GM12878 (cell line): ENCODE measurements at regions not wholly inside any gene's neighbourhood (a gene's known extent, or its start where the extent isn't known, plus 50 kb on each side); places are given as distances from the start of the nearest gene placed in this dataset.

ENCODE experiments used
- ATAC-seq: fragments of 200-7000 bp; cut with Tn5 transposase; 3 replicates; pipeline ENCODE4 v1.9.1; 2020; ENCODE audit warnings: mild to moderate bottlenecking, moderate library complexity
- BruUV-seq: library from RNA; stranded (reverse); fragments of 400-500 nt; replicated peaks from 2 replicates; lab custom pipeline; 2021; lab: Mats Ljungman, UMichigan
- CTCF ChIA-PET: fragments of 300-600 bp; sonication (Branson Sonifier 250); formaldehyde crosslinking; extraction: SDS; loops from one replicate; lab custom pipeline; 2021; ENCODE audit warnings: inconsistent platforms; lab: Yijun Ruan, JAX
- POLR2A ChIA-PET: fragments of 350-600 bp; formaldehyde crosslinking; extraction: SDS; loops from one replicate; lab custom pipeline; 2021; ENCODE audit warnings: inconsistent platforms; lab: Charles Lee
- RAD21 ChIA-PET: fragments of 300-600 bp; sonication (Branson Sonifier 250); formaldehyde crosslinking; loops from one replicate; lab custom pipeline; 2023; ENCODE audit warnings: antibody characterized with exemption; ENCODE audit not compliant: unreplicated experiment; lab: Charles Lee
- SMC1A ChIA-PET: fragments of 300-600 bp; sonication (Branson Sonifier 250); formaldehyde crosslinking; loops from one replicate; lab custom pipeline; 2023; ENCODE audit not compliant: unreplicated experiment, uncharacterized antibody; lab: Charles Lee
- DNase-seq: peaks from one replicate; pipeline ENCODE4 v3.0.0-alpha.2; 2011; ENCODE audit warnings: low read depth, low spot score
- FAIRE-seq: peaks from 3 replicates; lab custom pipeline; 2011; peaks lifted over from hg19 to GRCh38; lab: Jason Lieb, UNC
- H2AFZ ChIP-seq: 2 replicates; pipeline ENCODE4 v1.6.0; 2011; ENCODE audit warnings: low read depth, low read length, control low read depth; ENCODE audit not compliant: control insufficient read depth
- H3K27ac ChIP-seq: 2 replicates; pipeline ENCODE4 v1.5.1; 2011; ENCODE audit warnings: control low read depth; ENCODE audit not compliant: control insufficient read depth, insufficient read depth
- H3K27me3 ChIP-seq, 2 experiments: replicated peaks in 1 of 2; 2 replicates each; pipeline versions ENCODE4 v1.6.0 to v1.6.1; 2011; ENCODE audit warnings: low read length in 1 of 2; ENCODE audit not compliant: control insufficient read depth in 2 of 2, insufficient read depth in 2 of 2
- H3K36me3 ChIP-seq, 2 experiments: 2 replicates each; pipeline ENCODE4 v1.5.1; 2011; ENCODE audit warnings: low read length in 1 of 2; ENCODE audit not compliant: control insufficient read depth in 2 of 2, insufficient read depth in 2 of 2
- H3K4me1 ChIP-seq: 2 replicates; pipeline ENCODE4 v1.6.1; 2011; ENCODE audit warnings: mild to moderate bottlenecking, low read length, moderate library complexity, mixed read lengths; ENCODE audit not compliant: control insufficient read depth, insufficient read depth
- H3K4me2 ChIP-seq: 2 replicates; pipeline ENCODE4 v1.6.0; 2011; ENCODE audit warnings: control low read depth; ENCODE audit not compliant: control insufficient read depth, insufficient read depth
- H3K4me3 ChIP-seq: fragments of 200-600 bp; sonication (generic); 2 replicates; pipeline ENCODE4 v1.5.1; 2016
- H3K79me2 ChIP-seq: 2 replicates; pipeline ENCODE4 v1.6.0; 2011; ENCODE audit warnings: low read length; ENCODE audit not compliant: control insufficient read depth, insufficient read depth
- H3K9ac ChIP-seq: 2 replicates; pipeline ENCODE4 v1.8.0; 2011; ENCODE audit warnings: low read length, control low read depth, mixed read lengths; ENCODE audit not compliant: control insufficient read depth, insufficient read depth
- H3K9me3 ChIP-seq: replicated peaks from 3 replicates; pipeline ENCODE4 v1.5.1; 2011; ENCODE audit warnings: mild to moderate bottlenecking, low read length; ENCODE audit not compliant: control insufficient read depth, insufficient read depth
- H4K20me1 ChIP-seq: 2 replicates; pipeline ENCODE4 v1.6.0; 2011; ENCODE audit not compliant: control insufficient read depth, insufficient read depth
- BHLHE40 ChIP-seq, 2 experiments: fragments of 450-650 bp in 1 of 2; IDR thresholded peaks; 2 replicates each; pipeline ENCODE4 v1.6.1; 2011 to 2017; ENCODE audit warnings: low read depth in 2 of 2, borderline replicate concordance in 1 of 2, improper control_type of control experiment in 1 of 2, low read length in 1 of 2, mild to moderate bottlenecking in 1 of 2
- CBFB ChIP-seq: IDR thresholded peaks from 2 replicates; pipeline ENCODE4 v1.6.1; 2016; ENCODE audit warnings: antibody characterized with exemption, low read depth
- CREB1 ChIP-seq: IDR thresholded peaks from 2 replicates; pipeline ENCODE4 v1.6.1; 2012; ENCODE audit warnings: low read depth, mild to moderate bottlenecking, inconsistent platforms
- ESRRA ChIP-seq: IDR thresholded peaks from 2 replicates; pipeline ENCODE4 v1.6.1; 2012; ENCODE audit warnings: mild to moderate bottlenecking, low read length, improper control_type of control experiment
- NFIC ChIP-seq: IDR thresholded peaks from 2 replicates; pipeline ENCODE4 v1.6.1; 2012; ENCODE audit warnings: low read depth, mild to moderate bottlenecking, inconsistent platforms, low read length, moderate library complexity
- NR2C1 ChIP-seq: fragments of 450-650 bp; IDR thresholded peaks from 2 replicates; pipeline ENCODE4 v1.6.1; 2017; ENCODE audit warnings: antibody characterized with exemption, mild to moderate bottlenecking, moderate library complexity
- SP1 ChIP-seq: IDR thresholded peaks from one replicate; pipeline ENCODE4 v1.6.1; 2011; ENCODE audit warnings: low read depth, low read length
- STAT1 ChIP-seq: fragments of 450-650 bp; conservative IDR thresholded peaks from 2 replicates; pipeline ENCODE4 v1.6.1; 2014; ENCODE audit warnings: antibody characterized with exemption, mild to moderate bottlenecking
- ZBTB4 ChIP-seq: fragments of 450-650 bp; formaldehyde crosslinking; IDR thresholded peaks from 2 replicates; pipeline ENCODE4 v1.4.0; 2022; ENCODE audit warnings: mild to moderate bottlenecking, moderate library complexity
- ZNF622 ChIP-seq: fragments of 450-650 bp; IDR thresholded peaks from 2 replicates; pipeline ENCODE4 v1.6.1; 2017; ENCODE audit warnings: mild to moderate bottlenecking, inconsistent platforms
- WGBS: methylation state at CpG from one replicate; pipeline ENCODE4 v1.1.6; 2016; ENCODE audit warnings: low lambda C conversion rate; ENCODE audit not compliant: insufficient replicate concordance, insufficient coverage; ENCODE audit errors: missing lambda C conversion rate; 5-methylcytosine and 5-hydroxymethylcytosine counted together
- in situ Hi-C: fragments of 300-500 bp; cut with MboI; formaldehyde crosslinking; loops from 9 replicates; pipeline ENCODE4 v1.14.3; 2018; ENCODE audit warnings: mixed read lengths
- intact Hi-C: fragments of 100-400 bp; cut with micrococcal nuclease; formaldehyde crosslinking; loops from one replicate; pipeline ENCODE4 v1.14.2; 2022; ENCODE audit not compliant: unreplicated experiment
- TF ChIP-seq, protein P1 (sequence below): IDR thresholded peaks from 2 replicates; pipeline ENCODE4 v1.6.1; 2012; ENCODE audit warnings: low read depth, low read length, improper control_type of control experiment

DNA sequence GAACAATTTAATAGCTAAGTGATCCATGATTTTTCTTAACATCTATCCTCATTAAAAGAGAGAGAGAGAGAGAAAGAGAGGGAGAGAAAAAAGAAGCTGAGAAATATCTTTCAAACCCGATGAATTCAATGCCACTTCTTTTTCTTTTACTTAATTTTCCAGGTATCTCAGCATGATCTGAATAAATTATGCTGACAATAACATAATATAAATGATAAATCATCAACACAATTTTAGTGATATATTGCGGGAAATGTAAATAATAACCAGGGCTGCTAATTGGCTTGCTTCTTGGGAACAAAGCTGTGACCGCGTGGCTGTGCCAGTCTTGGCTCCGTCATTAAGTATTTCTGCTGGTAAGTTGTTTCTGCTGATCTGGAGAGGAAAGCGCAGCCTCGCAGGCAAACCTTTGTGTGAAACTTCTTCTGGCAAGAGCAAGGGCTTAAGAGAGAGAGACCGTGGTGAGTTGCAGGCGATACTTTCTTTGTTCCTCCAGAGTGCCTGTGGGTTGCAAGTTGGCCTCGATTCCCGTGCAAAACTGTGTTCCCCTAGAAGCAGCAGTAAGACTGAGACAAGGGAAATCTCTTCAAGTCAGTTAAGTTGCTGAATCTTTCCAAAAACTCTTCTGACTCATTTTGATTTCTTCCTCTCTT lies 489.1 kb upstream of the TSHZ3 start:
- FAIRE-seq (no peak), DNase-seq (no peak), ATAC-seq (no peak)
- H3K27ac ChIP-seq = no peak overlapping the region
- H3K4me1 ChIP-seq = no peaks in the 10 kb centered on the region
- intact Hi-C loops = no loop called here
- H3K79me2 ChIP-seq = no peaks in the 10 kb centered on the region
- H3K36me3 ChIP-seq = no peaks in the 10 kb centered on the region
- TF ChIP-seq NR2C1 = no peak
- TF ChIP-seq ZNF622 = no peak
- no peak for TF ChIP-seq CREB1
- no peak for TF ChIP-seq CBFB
- TF ChIP-seq STAT1 = no peak
- TF ChIP-seq SP1 = no peak
- no peak for TF ChIP-seq ZBTB4 (CRISPR knock-in tag)
- no peak for TF ChIP-seq BHLHE40 (IDR thresholded peaks at IDR 0.05; ENCODE audit: borderline replicate concordance in 1 of 2, low read depth in 2 of 2, low read length in 1 of 2)
- TF ChIP-seq, protein P1, sequence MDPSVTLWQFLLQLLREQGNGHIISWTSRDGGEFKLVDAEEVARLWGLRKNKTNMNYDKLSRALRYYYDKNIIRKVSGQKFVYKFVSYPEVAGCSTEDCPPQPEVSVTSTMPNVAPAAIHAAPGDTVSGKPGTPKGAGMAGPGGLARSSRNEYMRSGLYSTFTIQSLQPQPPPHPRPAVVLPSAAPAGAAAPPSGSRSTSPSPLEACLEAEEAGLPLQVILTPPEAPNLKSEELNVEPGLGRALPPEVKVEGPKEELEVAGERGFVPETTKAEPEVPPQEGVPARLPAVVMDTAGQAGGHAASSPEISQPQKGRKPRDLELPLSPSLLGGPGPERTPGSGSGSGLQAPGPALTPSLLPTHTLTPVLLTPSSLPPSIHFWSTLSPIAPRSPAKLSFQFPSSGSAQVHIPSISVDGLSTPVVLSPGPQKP = no peak
- TF ChIP-seq NFIC = no peak
- no peak for TF ChIP-seq ESRRA
- WGBS = 30% methylated on average over 11 of the region's 11 CpGs
- no peak overlapping the region for H2AFZ ChIP-seq
- H3K4me3 ChIP-seq = no peak overlapping the region
- H3K9me3 ChIP-seq = no peaks in the 10 kb centered on the region; the same call in 1 of the 3 replicates
- no peaks in the 10 kb centered on the region for H3K27me3 ChIP-seq
- no peak overlapping the region for H3K4me2 ChIP-seq
- in situ Hi-C loops = no loop called here
- H4K20me1 ChIP-seq = no peaks in the 10 kb centered on the region
- H3K9ac ChIP-seq = no peak overlapping the region
- ChIA-PET SMC1A (no interaction called here), CTCF (no interaction called here), POLR2A (no interaction called here), RAD21 (no interaction called here)
- no TSS peak for BruUV-seq
